Right lobe of liver (tissue), 4 donors: ENCODE measurements at regions not wholly inside any gene's neighbourhood (a gene's known extent, or its start where the extent isn't known, plus 50 kb on each side); places are given as distances from the start of the nearest gene placed in this dataset.

ENCODE experiments used
- CTCF ChIP-seq, 4 donors: fragments of 200-600 bp in 3 of 4; fragments of 450-650 bp in 1 of 4; IDR thresholded peaks; one replicate each; pipeline versions ENCODE4 v1.5.1 to v1.8.0; 2016 to 2022; ENCODE audit warnings: antibody characterized with exemption in 4 of 4, mild to moderate bottlenecking in 2 of 4
- POLR2A ChIP-seq: fragments of 450-650 bp; IDR thresholded peaks from one replicate; pipeline ENCODE4 v1.6.1; 2017; ENCODE audit warnings: antibody characterized with exemption, mild to moderate bottlenecking
- donor health status: DM: no; HTN: no; CAD: no.
- donor health status: DM: no; HTN: no; CAD: no.
- donor health status: DM: no; HTN: yes; CAD: no.

GRCh38 chr10:29694121-29694520, 59.4 kb upstream of the SVIL start:
- TF ChIP-seq CTCF (IDR thresholded peaks at IDR 0.05): no peak
- no peak for TF ChIP-seq POLR2A
